ENCODE measurements at regions not wholly inside any gene's neighbourhood (a gene's known extent, or its start where the extent isn't known, plus 50 kb on each side); places are given as distances from the start of the nearest gene placed in this dataset.
A peak's percentile ranks its signal among the peaks of the same experiment; 100 is the strongest.

- TF ChIP-seq REST (IDR thresholded peaks at IDR 0.05; ENCODE audit: insufficient read depth in 1 of 2, low read depth in 2 of 2, low read length in 1 of 2), result no peak
- TF ChIP-seq CTCF (IDR thresholded peaks at IDR 0.05), result peak; percentile 25; the same call in 1 of the 2 replicates
- no peak for TF ChIP-seq POLR2AphosphoS5 (IDR thresholded peaks at IDR 0.05; ENCODE audit: low read depth, low read length)
- no peak for TF ChIP-seq TCF7L2 (IDR thresholded peaks at IDR 0.05; ENCODE audit: low read depth, low read length)
Observed at GRCh38 chr2:151176661-151177060, 85.0 kb downstream of the RBM43 start.
